Chondrocyte (in vitro differentiated cells): ENCODE measurements at regions not wholly inside any gene's neighbourhood (a gene's known extent, or its start where the extent isn't known, plus 50 kb on each side); places are given as distances from the start of the nearest gene placed in this dataset.
"Not testable (repeated sequence)": the region's sequence is repeated elsewhere in the genome, so short reads cannot be mapped to it uniquely, and the experiment has no call there.

Experiments used
- DNase-seq: peaks from one replicate; pipeline ENCODE4 v3.0.0; 2021; ENCODE audit warnings: mixed read lengths, low spot score
- H3K27ac Mint-ChIP-seq: one replicate; pipeline ENCODE4 v1.8.0; 2021; ENCODE audit warnings: mild to moderate bottlenecking, moderate library complexity, mixed read lengths; ENCODE audit not compliant: unreplicated experiment
- H3K27me3 Mint-ChIP-seq: 2 replicates; pipeline ENCODE4 v1.8.0; 2021; ENCODE audit warnings: low read depth, mixed read lengths
- H3K36me3 Mint-ChIP-seq: 2 replicates; pipeline ENCODE4 v1.8.0; 2021; ENCODE audit warnings: low read depth, mixed read lengths
- H3K4me1 Mint-ChIP-seq: 2 replicates; pipeline ENCODE4 v1.8.0; 2021; ENCODE audit warnings: low read depth, mild to moderate bottlenecking, mixed read lengths
- H3K4me3 Mint-ChIP-seq: one replicate; pipeline ENCODE4 v1.8.0; 2021; ENCODE audit warnings: mild to moderate bottlenecking, moderate library complexity, mixed read lengths; ENCODE audit not compliant: unreplicated experiment
- H3K9me3 Mint-ChIP-seq: 2 replicates; pipeline ENCODE4 v1.8.0; 2021; ENCODE audit warnings: low read depth, mixed read lengths
- TF ChIP-seq, protein P1 (sequence below): fragments of 200-600 bp; sonication (generic); IDR thresholded peaks from 2 replicates; pipeline ENCODE4 v1.5.0; 2021; ENCODE audit warnings: antibody characterized with exemption, mild to moderate bottlenecking, moderate library complexity

DNA sequence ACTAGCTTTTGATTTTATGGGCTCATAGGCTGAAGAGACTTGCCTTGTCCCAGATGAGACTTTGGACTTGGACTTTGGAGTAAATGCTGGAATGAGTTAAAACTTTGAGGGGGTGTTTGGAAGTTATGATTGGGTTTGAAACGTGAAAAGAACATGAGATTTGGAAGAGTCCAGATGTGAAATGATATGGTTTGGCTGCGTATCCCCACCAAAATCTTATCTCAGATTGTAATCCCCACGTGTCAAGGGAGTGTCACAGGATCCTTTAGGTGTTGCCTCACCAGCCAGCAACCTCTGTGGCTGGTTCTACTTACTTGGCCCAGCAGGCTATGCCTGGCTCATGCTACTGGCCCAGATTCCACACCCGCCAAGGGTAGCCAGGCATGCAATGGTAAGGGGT is 119.6 kb upstream of the NPY start:
- Mint-ChIP-seq H3K4me1 (no peaks in the 10 kb centered on the region), H3K9me3 (peaks cover 3% of the 10 kb centered on the region), H3K27me3 (peaks cover 7% of the 10 kb centered on the region), H3K4me3 (no peak overlapping the region), H3K36me3 (no peaks in the 10 kb centered on the region), H3K27ac (no peak overlapping the region)
- DNase-seq, result no peak
- TF ChIP-seq, protein P1, sequence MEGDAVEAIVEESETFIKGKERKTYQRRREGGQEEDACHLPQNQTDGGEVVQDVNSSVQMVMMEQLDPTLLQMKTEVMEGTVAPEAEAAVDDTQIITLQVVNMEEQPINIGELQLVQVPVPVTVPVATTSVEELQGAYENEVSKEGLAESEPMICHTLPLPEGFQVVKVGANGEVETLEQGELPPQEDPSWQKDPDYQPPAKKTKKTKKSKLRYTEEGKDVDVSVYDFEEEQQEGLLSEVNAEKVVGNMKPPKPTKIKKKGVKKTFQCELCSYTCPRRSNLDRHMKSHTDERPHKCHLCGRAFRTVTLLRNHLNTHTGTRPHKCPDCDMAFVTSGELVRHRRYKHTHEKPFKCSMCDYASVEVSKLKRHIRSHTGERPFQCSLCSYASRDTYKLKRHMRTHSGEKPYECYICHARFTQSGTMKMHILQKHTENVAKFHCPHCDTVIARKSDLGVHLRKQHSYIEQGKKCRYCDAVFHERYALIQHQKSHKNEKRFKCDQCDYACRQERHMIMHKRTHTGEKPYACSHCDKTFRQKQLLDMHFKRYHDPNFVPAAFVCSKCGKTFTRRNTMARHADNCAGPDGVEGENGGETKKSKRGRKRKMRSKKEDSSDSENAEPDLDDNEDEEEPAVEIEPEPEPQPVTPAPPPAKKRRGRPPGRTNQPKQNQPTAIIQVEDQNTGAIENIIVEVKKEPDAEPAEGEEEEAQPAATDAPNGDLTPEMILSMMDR, result no peak

DNA sequence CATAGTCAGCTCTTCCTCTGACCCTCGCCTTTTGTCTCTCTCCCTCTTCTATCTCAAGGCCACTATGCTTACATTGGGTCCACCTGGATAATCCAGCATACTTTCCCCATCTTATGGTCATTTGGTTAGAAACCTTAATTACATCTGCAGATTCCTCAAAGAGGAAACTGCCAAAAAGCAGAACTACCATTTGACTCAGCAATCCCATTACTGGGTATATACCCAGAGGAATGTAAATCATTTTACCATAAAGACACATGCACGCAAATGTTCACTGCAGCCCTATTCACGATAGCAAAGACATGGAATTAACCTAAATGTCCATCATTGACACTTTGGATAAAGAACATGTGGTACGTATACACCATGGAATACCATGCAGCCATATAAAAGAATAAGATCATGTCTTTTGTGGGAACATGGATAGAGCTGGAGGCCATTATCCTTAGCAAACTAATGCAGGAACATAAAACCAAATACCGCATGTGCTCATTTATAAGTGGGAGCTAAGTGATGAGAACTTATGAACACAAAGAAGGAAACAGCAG is 114.8 kb upstream of the NPY start:
- no peak overlapping the region for H3K4me3 Mint-ChIP-seq
- no peak for DNase-seq

DNA sequence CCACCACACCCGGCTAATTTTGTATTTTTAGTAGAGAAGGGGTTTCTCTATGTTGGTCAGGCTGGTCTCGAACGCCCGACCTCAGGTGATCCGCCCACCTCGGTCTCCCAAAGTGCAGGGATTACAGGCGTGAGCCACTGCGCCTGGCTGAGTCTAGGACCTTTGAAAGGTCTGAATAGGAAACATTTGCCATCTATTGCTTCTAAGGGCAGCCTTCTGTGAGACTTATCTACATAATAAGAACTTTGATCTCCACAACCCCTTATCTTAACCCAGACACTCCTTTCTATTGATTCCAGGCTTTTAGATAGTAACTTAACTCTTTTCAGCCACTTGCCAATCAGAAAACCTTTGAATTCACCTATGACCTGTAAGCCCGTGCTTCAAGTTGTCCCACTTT is 112.0 kb upstream of the NPY start:
- H3K36me3 Mint-ChIP-seq, DNase-seq, H3K4me3 Mint-ChIP-seq, H3K9me3 Mint-ChIP-seq, H3K27me3 Mint-ChIP-seq, H3K27ac Mint-ChIP-seq, H3K4me1 Mint-ChIP-seq: not testable (repeated sequence)

More for the DNA sequence above, 114.8 kb upstream of the NPY start:
- Mint-ChIP-seq H3K27ac (no peak overlapping the region), H3K27me3 (peaks cover 5% of the 10 kb centered on the region), H3K9me3 (peaks cover 3% of the 10 kb centered on the region), H3K36me3 (no peaks in the 10 kb centered on the region), H3K4me1 (no peaks in the 10 kb centered on the region)
- TF ChIP-seq, protein P1, result no peak

DNA sequence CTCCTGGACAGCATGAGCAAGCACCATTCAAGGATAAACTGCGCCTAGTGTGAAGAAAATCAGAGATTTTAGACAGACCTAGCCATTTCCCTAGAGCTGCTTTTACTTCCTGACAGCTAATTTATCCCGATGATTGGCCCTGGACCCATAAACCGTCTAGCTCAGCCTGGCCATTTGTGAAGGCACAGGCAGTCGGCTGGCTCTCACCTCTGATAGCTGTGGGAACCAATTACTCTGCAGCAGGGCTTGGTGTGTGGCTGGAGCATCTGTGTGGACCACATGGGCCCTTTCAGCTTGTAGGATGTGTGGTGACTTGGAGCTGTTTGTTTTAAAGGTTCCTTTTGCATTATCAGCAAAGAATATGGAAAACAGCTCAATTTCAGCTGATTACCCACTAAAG is 111.1 kb upstream of the NPY start:
- Mint-ChIP-seq H3K36me3 (no peaks in the 10 kb centered on the region), H3K4me3 (no peak overlapping the region)

DNA sequence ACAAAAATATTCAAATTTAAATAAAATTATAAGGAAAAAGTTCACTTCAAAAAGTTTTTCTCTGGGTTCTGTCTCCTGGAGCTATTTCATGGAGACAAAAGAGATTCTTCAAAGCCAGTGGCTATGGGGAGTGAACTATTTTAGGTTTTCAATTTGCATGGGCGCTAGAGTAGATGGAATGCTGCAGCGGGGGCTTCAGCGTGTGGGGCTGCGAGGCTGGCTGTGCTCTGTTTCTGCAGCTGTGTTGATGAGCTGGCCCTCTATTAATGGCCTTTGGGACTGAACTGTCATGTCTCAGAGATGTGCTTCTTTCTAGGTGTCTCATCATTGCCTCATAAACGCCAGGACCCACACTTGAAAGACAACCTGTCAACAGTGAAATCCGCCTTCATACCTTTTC is 108.4 kb upstream of the NPY start:
- TF ChIP-seq, protein P1, result no peak
- no peaks in the 10 kb centered on the region for H3K9me3 Mint-ChIP-seq
- H3K27me3 Mint-ChIP-seq, result peaks cover 4% of the 10 kb centered on the region
- H3K27ac Mint-ChIP-seq, result no peak overlapping the region
- H3K4me1 Mint-ChIP-seq, result no peaks in the 10 kb centered on the region
- no peak overlapping the region for H3K4me3 Mint-ChIP-seq
- DNase-seq, result no peak
- H3K36me3 Mint-ChIP-seq, result no peaks in the 10 kb centered on the region

More for the DNA sequence above, 111.1 kb upstream of the NPY start:
- DNase-seq, result no peak
- Mint-ChIP-seq H3K27me3 (peaks cover 7% of the 10 kb centered on the region), H3K9me3 (no peaks in the 10 kb centered on the region), H3K27ac (no peak overlapping the region), H3K4me1 (no peaks in the 10 kb centered on the region)
- TF ChIP-seq, protein P1, result no peak

DNA sequence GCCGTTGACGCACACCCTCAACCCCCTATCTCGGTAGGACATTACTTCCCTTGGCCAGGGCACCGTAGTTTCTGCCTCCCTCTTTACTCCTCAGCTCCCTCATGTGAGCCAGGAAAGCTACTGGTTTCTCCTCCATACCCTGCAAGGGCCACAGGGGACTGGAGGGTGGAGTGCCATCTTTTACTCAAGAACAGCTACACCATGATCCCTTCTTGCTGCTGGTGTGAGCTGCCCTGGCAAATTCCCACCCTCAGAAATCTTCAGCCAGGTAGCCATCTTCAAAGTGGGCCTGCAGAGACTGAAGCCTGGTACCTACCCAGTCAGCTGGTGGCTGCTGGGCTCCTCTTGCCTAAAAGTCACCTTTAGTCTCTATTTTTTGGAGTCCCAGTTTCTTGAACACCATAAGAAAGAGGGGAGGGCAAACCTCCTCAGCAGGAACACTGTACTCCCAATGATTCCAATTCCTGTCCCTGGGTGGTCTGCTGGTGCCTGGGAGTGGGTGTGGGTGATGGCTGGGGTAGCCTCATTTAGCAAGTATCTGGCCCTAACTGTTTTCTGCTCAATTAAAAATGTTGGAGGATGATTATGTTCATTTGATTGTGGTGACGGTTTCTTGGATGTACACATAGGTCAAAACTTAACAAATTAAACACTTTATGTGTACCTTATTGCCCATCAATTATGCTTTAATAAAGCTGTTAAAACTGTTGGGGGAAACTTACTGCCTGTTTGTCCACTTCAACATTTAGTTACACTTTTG is 105.0 kb upstream of the NPY start:
- TF ChIP-seq, protein P1, result no peak
- H3K9me3 Mint-ChIP-seq, result no peaks in the 10 kb centered on the region
- DNase-seq, result no peak
- no peak overlapping the region for H3K27ac Mint-ChIP-seq
- no peaks in the 10 kb centered on the region for H3K4me1 Mint-ChIP-seq
- peaks cover 4% of the 10 kb centered on the region for H3K27me3 Mint-ChIP-seq
- no peaks in the 10 kb centered on the region for H3K36me3 Mint-ChIP-seq
- no peak overlapping the region for H3K4me3 Mint-ChIP-seq
